Rectal smooth muscle tissue (tissue), 1 donor: ENCODE measurements at regions not wholly inside any gene's neighbourhood (a gene's known extent, or its start where the extent isn't known, plus 50 kb on each side); places are given as distances from the start of the nearest gene placed in this dataset.
"Not testable (repeated sequence)": the region's sequence is repeated elsewhere in the genome, so short reads cannot be mapped to it uniquely, and the experiment has no call there.

Source experiments
- H3K27ac ChIP-seq: one replicate; pipeline ENCODE4 v1.7.0; 2013; ENCODE audit warnings: low read depth, low read length, inconsistent platforms
- H3K27me3 ChIP-seq: one replicate; pipeline ENCODE4 v1.7.0; 2013; ENCODE audit warnings: low read length; ENCODE audit not compliant: control insufficient read depth, insufficient read depth
- H3K36me3 ChIP-seq: one replicate; pipeline ENCODE4 v1.7.0; 2013; ENCODE audit warnings: low read length; ENCODE audit not compliant: control insufficient read depth, insufficient read depth
- H3K4me1 ChIP-seq: one replicate; pipeline ENCODE4 v1.7.0; 2013; ENCODE audit warnings: low read length; ENCODE audit not compliant: control insufficient read depth, insufficient read depth
- H3K4me3 ChIP-seq: one replicate; pipeline ENCODE4 v1.7.0; 2013; ENCODE audit warnings: low read length
- H3K9ac ChIP-seq: one replicate; pipeline ENCODE4 v1.7.0; 2013; ENCODE audit warnings: low read length

- Histone ChIP-seq H3K27ac (no peak overlapping the region), H3K36me3 (no peaks in the 10 kb centered on the region), H3K4me3 (no peak overlapping the region), H3K27me3 (no peaks in the 10 kb centered on the region), H3K4me1 (no peaks in the 10 kb centered on the region), H3K9ac (no peak overlapping the region)
These were observed 120.8 kb upstream of the RBMS1 start for GRCh38 chr2:160614391-160614790.

- Histone ChIP-seq H3K4me3 (no peak overlapping the region), H3K36me3 (no peaks in the 10 kb centered on the region), H3K27me3 (no peaks in the 10 kb centered on the region), H3K27ac (no peak overlapping the region), H3K4me1 (no peaks in the 10 kb centered on the region), H3K9ac (no peak overlapping the region)
These were observed 122.1 kb upstream of the RBMS1 start for GRCh38 chr2:160615706-160616105.

GRCh38 chr2:160616149-160616548, 122.5 kb upstream of the RBMS1 start:
- Histone ChIP-seq H3K9ac (no peak overlapping the region), H3K36me3 (no peaks in the 10 kb centered on the region), H3K4me3 (no peak overlapping the region), H3K4me1 (no peaks in the 10 kb centered on the region), H3K27me3 (no peaks in the 10 kb centered on the region), H3K27ac (no peak overlapping the region)

- no peaks in the 10 kb centered on the region for H3K27me3 ChIP-seq
- no peaks in the 10 kb centered on the region for H3K36me3 ChIP-seq
- no peak overlapping the region for H3K4me3 ChIP-seq
- H3K27ac ChIP-seq: no peak overlapping the region
- no peak overlapping the region for H3K9ac ChIP-seq
- H3K4me1 ChIP-seq: no peaks in the 10 kb centered on the region
These were observed 128.1 kb upstream of the RBMS1 start for GRCh38 chr2:160621748-160622147.

GRCh38 chr2:160628020-160628637, 134.5 kb upstream of the RBMS1 start:
- H3K9ac ChIP-seq, H3K36me3 ChIP-seq, H3K27ac ChIP-seq, H3K4me3 ChIP-seq, H3K27me3 ChIP-seq, H3K4me1 ChIP-seq: not testable (repeated sequence)

GRCh38 chr2:160628811-160629210, 135.2 kb upstream of the RBMS1 start:
- Histone ChIP-seq H3K36me3 (no peaks in the 10 kb centered on the region), H3K27me3 (no peaks in the 10 kb centered on the region), H3K4me1 (peaks cover 2% of the 10 kb centered on the region), H3K27ac (no peak overlapping the region), H3K9ac (no peak overlapping the region), H3K4me3 (no peak overlapping the region)

- H3K4me3 ChIP-seq: no peak overlapping the region
- no peak overlapping the region for H3K9ac ChIP-seq
- H3K27me3 ChIP-seq: no peaks in the 10 kb centered on the region
- no peaks in the 10 kb centered on the region for H3K36me3 ChIP-seq
- no peak overlapping the region for H3K27ac ChIP-seq
- peaks cover 2% of the 10 kb centered on the region for H3K4me1 ChIP-seq
These were observed 137.4 kb upstream of the RBMS1 start for GRCh38 chr2:160630801-160631590.

GRCh38 chr2:160632084-160632975, 138.7 kb upstream of the RBMS1 start:
- no peak overlapping the region for H3K9ac ChIP-seq
- peaks cover 2% of the 10 kb centered on the region for H3K4me1 ChIP-seq
- H3K36me3 ChIP-seq: no peaks in the 10 kb centered on the region
- H3K27ac ChIP-seq: no peak overlapping the region
- no peak overlapping the region for H3K4me3 ChIP-seq
- no peaks in the 10 kb centered on the region for H3K27me3 ChIP-seq

- Histone ChIP-seq H3K27me3 (no peaks in the 10 kb centered on the region), H3K27ac (no peak overlapping the region), H3K4me1 (peaks cover 2% of the 10 kb centered on the region)
These were observed 140.8 kb upstream of the RBMS1 start for GRCh38 chr2:160634436-160634835.

GRCh38 chr2:160635488-160635887, 141.9 kb upstream of the RBMS1 start:
- no peak overlapping the region for H3K27ac ChIP-seq
- no peaks in the 10 kb centered on the region for H3K27me3 ChIP-seq
- H3K4me3 ChIP-seq: no peak overlapping the region
- H3K4me1 ChIP-seq: peaks cover 2% of the 10 kb centered on the region
- no peaks in the 10 kb centered on the region for H3K36me3 ChIP-seq
- no peak overlapping the region for H3K9ac ChIP-seq

More at GRCh38 chr2:160634436-160634835, 140.8 kb upstream of the RBMS1 start:
- Histone ChIP-seq H3K36me3 (no peaks in the 10 kb centered on the region), H3K4me3 (no peak overlapping the region), H3K9ac (no peak overlapping the region)

- Histone ChIP-seq H3K9ac (no peak overlapping the region), H3K27ac (no peak overlapping the region), H3K36me3 (no peaks in the 10 kb centered on the region), H3K4me3 (no peak overlapping the region), H3K4me1 (no peaks in the 10 kb centered on the region), H3K27me3 (no peaks in the 10 kb centered on the region)
These were observed 145.9 kb upstream of the RBMS1 start for GRCh38 chr2:160639472-160639871.

- Histone ChIP-seq H3K4me1 (no peaks in the 10 kb centered on the region), H3K36me3 (no peaks in the 10 kb centered on the region), H3K9ac (no peak overlapping the region), H3K27ac (no peak overlapping the region), H3K27me3 (no peaks in the 10 kb centered on the region), H3K4me3 (no peak overlapping the region)
These were observed 153.3 kb upstream of the RBMS1 start for GRCh38 chr2:160646684-160647444.
